KOPT-K1 (cell line): ENCODE measurements at regions not wholly inside any gene's neighbourhood (a gene's known extent, or its start where the extent isn't known, plus 50 kb on each side); places are given as distances from the start of the nearest gene placed in this dataset.
"Not testable (repeated sequence)": the region's sequence is repeated elsewhere in the genome, so short reads cannot be mapped to it uniquely, and the experiment has no call there.

Source experiments
- H3K27ac ChIP-seq: fragments of 200-600 bp; sonication (generic); 2 replicates; pipeline ENCODE4 v1.5.1; 2016; ENCODE audit warnings: antibody characterized with exemption, mild to moderate bottlenecking, low read depth, low read length; ENCODE audit not compliant: poor library complexity, severe bottlenecking
- H3K36me3 ChIP-seq: fragments of 200-600 bp; sonication (generic); 2 replicates; pipeline ENCODE4 v1.5.1; 2017; ENCODE audit warnings: antibody characterized with exemption, mild to moderate bottlenecking, low read length, moderate library complexity; ENCODE audit not compliant: insufficient read depth
- H3K9me3 ChIP-seq: fragments of 200-600 bp; sonication (generic); 2 replicates; pipeline ENCODE4 v1.5.1; 2017; ENCODE audit warnings: antibody characterized with exemption, low read length, mild to moderate bottlenecking; ENCODE audit not compliant: insufficient read depth, poor library complexity, severe bottlenecking

- Histone ChIP-seq H3K27ac (no peak overlapping the region), H3K36me3 (no peaks in the 10 kb centered on the region), H3K9me3 (no peaks in the 10 kb centered on the region)
These were observed 488.4 kb downstream of the SETD4 start for GRCh38 chr21:35571910-35572309.

GRCh38 chr21:35568643-35569042, 491.7 kb downstream of the SETD4 start:
- Histone ChIP-seq H3K36me3 (no peaks in the 10 kb centered on the region), H3K9me3 (no peaks in the 10 kb centered on the region), H3K27ac (no peak overlapping the region)

GRCh38 chr21:35566874-35567273, 493.5 kb downstream of the SETD4 start:
- Histone ChIP-seq H3K36me3 (no peaks in the 10 kb centered on the region), H3K27ac (no peak overlapping the region)

GRCh38 chr21:35565204-35565611, 495.1 kb downstream of the SETD4 start:
- no peak overlapping the region for H3K27ac ChIP-seq

More at GRCh38 chr21:35566874-35567273, 493.5 kb downstream of the SETD4 start:
- H3K9me3 ChIP-seq = no peaks in the 10 kb centered on the region

GRCh38 chr21:35563885-35564451, 496.4 kb downstream of the SETD4 start:
- H3K27ac ChIP-seq = no peak overlapping the region
- no peaks in the 10 kb centered on the region for H3K36me3 ChIP-seq
- H3K9me3 ChIP-seq = no peaks in the 10 kb centered on the region

More at GRCh38 chr21:35565204-35565611, 495.1 kb downstream of the SETD4 start:
- Histone ChIP-seq H3K36me3 (no peaks in the 10 kb centered on the region), H3K9me3 (no peaks in the 10 kb centered on the region)

GRCh38 chr21:35562876-35563275, 497.4 kb downstream of the SETD4 start:
- no peak overlapping the region for H3K27ac ChIP-seq

GRCh38 chr21:35561116-35561515, 499.2 kb downstream of the SETD4 start:
- Histone ChIP-seq H3K27ac (no peak overlapping the region), H3K9me3 (no peaks in the 10 kb centered on the region), H3K36me3 (no peaks in the 10 kb centered on the region)

More at GRCh38 chr21:35562876-35563275, 497.4 kb downstream of the SETD4 start:
- Histone ChIP-seq H3K36me3 (no peaks in the 10 kb centered on the region), H3K9me3 (no peaks in the 10 kb centered on the region)

- Histone ChIP-seq H3K9me3 (no peaks in the 10 kb centered on the region), H3K27ac (no peak overlapping the region), H3K36me3 (no peaks in the 10 kb centered on the region)
These were observed 500.5 kb downstream of the SETD4 start for GRCh38 chr21:35559829-35560225.

- no peak overlapping the region for H3K27ac ChIP-seq
- no peaks in the 10 kb centered on the region for H3K36me3 ChIP-seq
- H3K9me3 ChIP-seq = no peaks in the 10 kb centered on the region
These were observed 501.0 kb downstream of the SETD4 start for GRCh38 chr21:35559128-35559828.

- Histone ChIP-seq H3K9me3 (no peaks in the 10 kb centered on the region), H3K36me3 (no peaks in the 10 kb centered on the region), H3K27ac (no peak overlapping the region)
These were observed 503.8 kb downstream of the SETD4 start for GRCh38 chr21:35556536-35556935.

GRCh38 chr21:35552483-35552882, 503.4 kb upstream of the RUNX1 start:
- not testable (repeated sequence) for H3K36me3 ChIP-seq, H3K9me3 ChIP-seq, H3K27ac ChIP-seq

GRCh38 chr21:35548904-35549615, 500.0 kb upstream of the RUNX1 start:
- no peaks in the 10 kb centered on the region for H3K36me3 ChIP-seq
- H3K27ac ChIP-seq = no peak overlapping the region
- H3K9me3 ChIP-seq = no peaks in the 10 kb centered on the region

- no peaks in the 10 kb centered on the region for H3K36me3 ChIP-seq
- H3K27ac ChIP-seq = no peak overlapping the region
These were observed 499.1 kb upstream of the RUNX1 start for GRCh38 chr21:35547946-35548774.

GRCh38 chr21:35543746-35544145, 494.6 kb upstream of the RUNX1 start:
- Histone ChIP-seq H3K36me3 (no peaks in the 10 kb centered on the region), H3K27ac (no peak overlapping the region), H3K9me3 (no peaks in the 10 kb centered on the region)

More at GRCh38 chr21:35547946-35548774, 499.1 kb upstream of the RUNX1 start:
- no peaks in the 10 kb centered on the region for H3K9me3 ChIP-seq
